H1 (cell line): ENCODE measurements at regions not wholly inside any gene's neighbourhood (a gene's known extent, or its start where the extent isn't known, plus 50 kb on each side); places are given as distances from the start of the nearest gene placed in this dataset.

Source experiments
- CTCF ChIA-PET: fragments of 300-600 bp; sonication (Branson Sonifier 250); formaldehyde crosslinking; loops from one replicate; lab custom pipeline; 2021; ENCODE audit not compliant: partially characterized antibody; lab: Charles Lee
- POLR2A ChIA-PET: fragments of 300-600 bp; sonication (Branson Sonifier 250); formaldehyde crosslinking; loops from one replicate; lab custom pipeline; 2021; ENCODE audit warnings: inconsistent platforms; ENCODE audit not compliant: partially characterized antibody; lab: Charles Lee
- DNase-seq, 2 experiments: peaks; one replicate each; pipeline versions ENCODE4 v3.0.0 to v3.0.0-alpha.2; 2010 to 2022; ENCODE audit warnings: low spot score in 2 of 2, low read depth in 1 of 2, mixed read lengths in 1 of 2
- FAIRE-seq: peaks from 2 replicates; lab custom pipeline; 2011; peaks lifted over from hg19 to GRCh38; lab: Jason Lieb, UNC
- H2AFZ ChIP-seq: 2 replicates; pipeline ENCODE4 v1.8.1; 2012; ENCODE audit warnings: low read length, inconsistent platforms
- H2AK5ac ChIP-seq: 2 replicates; pipeline ENCODE4 v1.6.1; 2013; ENCODE audit warnings: low read depth, low read length
- H2BK120ac ChIP-seq: replicated peaks from 2 replicates; pipeline ENCODE3; 2013; ENCODE audit warnings: low read depth, low read length, inconsistent platforms
- H2BK12ac ChIP-seq: 2 replicates; pipeline ENCODE4 v1.6.1; 2013; ENCODE audit warnings: low read depth, low read length
- H2BK15ac ChIP-seq: 2 replicates; pipeline ENCODE4 v1.6.1; 2013; ENCODE audit warnings: low read length
- H2BK20ac ChIP-seq: 2 replicates; pipeline ENCODE4 v1.6.1; 2013; ENCODE audit warnings: low read length
- H2BK5ac ChIP-seq: 2 replicates; pipeline ENCODE4 v1.6.1; 2013; ENCODE audit warnings: low read depth, low read length
- H3K14ac ChIP-seq: 2 replicates; pipeline ENCODE4 v1.6.1; 2013; ENCODE audit warnings: inconsistent platforms; ENCODE audit not compliant: insufficient read length
- H3K18ac ChIP-seq: 2 replicates; pipeline ENCODE4 v1.6.1; 2013; ENCODE audit warnings: low read length; ENCODE audit errors: extremely low read depth
- H3K23ac ChIP-seq: 2 replicates; pipeline ENCODE4 v1.6.1; 2013; ENCODE audit warnings: inconsistent platforms; ENCODE audit not compliant: insufficient read length
- H3K23me2 ChIP-seq: 2 replicates; pipeline ENCODE4 v1.6.1; 2013; ENCODE audit warnings: low read depth, low read length
- H3K27ac ChIP-seq: 2 replicates; pipeline ENCODE4 v1.6.1; 2011; ENCODE audit warnings: low read depth, low read length, inconsistent platforms
- H3K27me3 ChIP-seq, 4 experiments: replicated peaks in 1 of 4; 1 replicate in 1 of 4; 2 replicates in 3 of 4; pipeline versions ENCODE4 v1.6.1 to v1.8.1; 2011 to 2013; ENCODE audit warnings: low read length in 3 of 4, mild to moderate bottlenecking in 3 of 4, inconsistent platforms in 2 of 4, mixed read lengths in 2 of 4, moderate library complexity in 1 of 4; ENCODE audit not compliant: control insufficient read depth in 3 of 4, insufficient read depth in 3 of 4; ENCODE audit errors: extremely low read depth in 1 of 4
- H3K36me3 ChIP-seq, 4 experiments: 2 replicates each; pipeline versions ENCODE4 v1.6.1 to v1.8.1; 2011 to 2013; ENCODE audit warnings: mild to moderate bottlenecking in 4 of 4, low read length in 3 of 4, moderate library complexity in 2 of 4, control low read depth in 1 of 4, inconsistent platforms in 1 of 4; ENCODE audit not compliant: insufficient read depth in 4 of 4, control insufficient read depth in 2 of 4
- H3K4ac ChIP-seq: replicated peaks from 2 replicates; pipeline ENCODE3; 2013; ENCODE audit warnings: low read length, low read depth, mixed read lengths, inconsistent platforms; ENCODE audit not compliant: insufficient read length
- H3K4me1 ChIP-seq, 4 experiments: replicated peaks in 1 of 4; 1 replicate in 1 of 4; 2 replicates in 3 of 4; pipeline versions ENCODE4 v1.6.1 to v1.8.1; 2011 to 2013; ENCODE audit warnings: low read length in 3 of 4, inconsistent platforms in 2 of 4, mixed read lengths in 1 of 4; ENCODE audit not compliant: insufficient read depth in 4 of 4, control insufficient read depth in 3 of 4
- H3K4me2 ChIP-seq, 2 experiments: 2 replicates each; pipeline versions ENCODE4 v1.6.1 to v1.8.1; 2011 to 2013; ENCODE audit warnings: low read depth in 2 of 2, low read length in 2 of 2, control low read depth in 1 of 2, inconsistent platforms in 1 of 2, mild to moderate bottlenecking in 1 of 2; ENCODE audit not compliant: insufficient read depth in 1 of 2
- H3K4me3 ChIP-seq, 4 experiments: fragments of 200-600, 300-600 bp in 1 of 4; sonication (generic), shearing (Covaris generic), sonication (Bioruptor Twin) in 1 of 4; 2 replicates each; pipeline versions ENCODE4 v1.5.1 to v1.8.1; 2011 to 2016; ENCODE audit warnings: low read length in 4 of 4, low read depth in 3 of 4, control low read depth in 2 of 4, inconsistent platforms in 2 of 4, mild to moderate bottlenecking in 2 of 4, mixed read lengths in 1 of 4, moderate library complexity in 1 of 4; ENCODE audit not compliant: insufficient read depth in 2 of 4; ENCODE audit errors: extremely low read depth in 1 of 4
- H3K56ac ChIP-seq: replicated peaks from 2 replicates; pipeline ENCODE3; 2013; ENCODE audit warnings: low read depth, mild to moderate bottlenecking, mixed read lengths, low read length, inconsistent platforms; ENCODE audit not compliant: insufficient read length
- H3K79me1 ChIP-seq: 2 replicates; pipeline ENCODE4 v1.6.1; 2013; ENCODE audit warnings: low read depth, low read length, control low read depth
- H3K79me2 ChIP-seq, 2 experiments: 2 replicates each; pipeline versions ENCODE4 v1.6.1 to v1.8.1; 2012 to 2013; ENCODE audit warnings: low read length in 2 of 2, mild to moderate bottlenecking in 2 of 2, inconsistent platforms in 1 of 2; ENCODE audit not compliant: insufficient read depth in 2 of 2, control insufficient read depth in 1 of 2
- H3K9ac ChIP-seq, 4 experiments: replicated peaks in 1 of 4; 1 replicate in 1 of 4; 2 replicates in 3 of 4; pipeline versions ENCODE4 v1.6.1 to v1.8.1; 2011 to 2013; ENCODE audit warnings: low read depth in 3 of 4, low read length in 3 of 4, control low read depth in 2 of 4, mild to moderate bottlenecking in 2 of 4, moderate library complexity in 2 of 4, inconsistent platforms in 1 of 4; ENCODE audit errors: extremely low read depth in 1 of 4
- H3K9me3 ChIP-seq, 2 experiments: 2 replicates each; pipeline versions ENCODE4 v1.6.1 to v1.8.1; 2012 to 2013; ENCODE audit warnings: mild to moderate bottlenecking in 2 of 2, moderate library complexity in 2 of 2, control low read depth in 1 of 2, inconsistent platforms in 1 of 2, low read depth in 1 of 2, low read length in 1 of 2, mixed read lengths in 1 of 2; ENCODE audit not compliant: insufficient read depth in 2 of 2
- H4K20me1 ChIP-seq, 2 experiments: replicated peaks in 1 of 2; 2 replicates each; pipeline versions ENCODE3 to v1.8.1; 2011 to 2013; ENCODE audit warnings: inconsistent platforms in 2 of 2, low read length in 2 of 2, mild to moderate bottlenecking in 1 of 2; ENCODE audit not compliant: insufficient read depth in 2 of 2, control insufficient read depth in 1 of 2
- H4K5ac ChIP-seq: 2 replicates; pipeline ENCODE4 v1.6.1; 2013; ENCODE audit warnings: low read length, low read depth, mixed read lengths, inconsistent platforms; ENCODE audit not compliant: insufficient read length
- H4K8ac ChIP-seq: 2 replicates; pipeline ENCODE4 v1.8.0; 2013; ENCODE audit warnings: mild to moderate bottlenecking, moderate library complexity, low read length, inconsistent platforms; ENCODE audit not compliant: insufficient read depth; ENCODE audit errors: extremely low read depth
- H4K91ac ChIP-seq: replicated peaks from 2 replicates; pipeline ENCODE3; 2013; ENCODE audit warnings: low read length, mixed read lengths, inconsistent platforms; ENCODE audit not compliant: insufficient read length
- CTBP2 ChIP-seq: IDR thresholded peaks from 2 replicates; pipeline ENCODE4 v1.7.0; 2011; ENCODE audit warnings: borderline replicate concordance, mild to moderate bottlenecking, moderate library complexity, mixed read lengths, low read length; ENCODE audit not compliant: insufficient read depth, insufficient read length
- JUN ChIP-seq: IDR thresholded peaks from 2 replicates; pipeline ENCODE4 v1.6.1; 2011; ENCODE audit warnings: low read depth, mild to moderate bottlenecking, improper control_type of control experiment, low read length
- whole genome bisulfite sequencing, 2 experiments: shearing (Covaris generic) in 1 of 2; methylation state at CpG; one replicate each; pipeline versions ENCODE4 v1.1.6 to v1.1.7; 2013 to 2015; ENCODE audit warnings: low lambda C conversion rate in 2 of 2, mixed read lengths in 2 of 2, inconsistent platforms in 1 of 2, low coverage in 1 of 2, missing lambda C conversion rate in 1 of 2; ENCODE audit not compliant: insufficient replicate concordance in 2 of 2, insufficient coverage in 1 of 2, insufficient read length in 1 of 2; ENCODE audit errors: extremely low coverage in 1 of 2, missing lambda C conversion rate in 1 of 2; 5-methylcytosine and 5-hydroxymethylcytosine counted together

DNA sequence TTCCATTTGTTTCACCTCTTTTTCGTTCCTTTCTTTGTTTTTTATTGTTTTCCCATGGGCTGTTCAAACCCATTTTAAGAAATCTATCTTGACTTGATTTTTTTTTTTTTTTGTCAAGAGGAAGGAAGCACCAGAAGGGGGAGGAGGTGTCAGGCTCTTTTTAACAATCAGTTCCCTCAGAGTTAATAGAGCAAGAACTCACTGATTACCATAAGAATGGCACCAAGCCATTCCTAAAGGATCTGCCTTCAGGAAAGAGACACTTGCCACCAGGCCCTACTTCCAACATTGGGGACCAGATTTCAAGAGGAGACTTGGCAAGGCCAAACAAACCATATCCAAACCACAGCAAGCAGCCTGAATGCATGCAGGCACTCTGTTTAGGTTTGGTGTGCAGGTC lies 168.0 kb downstream of the OTOR start:
- Histone ChIP-seq H3K9ac (no peak overlapping the region), H4K20me1 (no peaks in the 10 kb centered on the region), H3K4me3 (no peak overlapping the region), H3K23me2 (no peaks in the 10 kb centered on the region), H3K14ac (no peak overlapping the region)
- no peak for TF ChIP-seq JUN
- TF ChIP-seq CTBP2, result no peak
- TF ChIP-seq, all 59 proteins: peak for 0
- Histone ChIP-seq H3K36me3 (no peaks in the 10 kb centered on the region), H2BK12ac (no peak overlapping the region), H3K4ac (no peak overlapping the region), H3K79me1 (no peaks in the 10 kb centered on the region), H4K91ac (no peak overlapping the region), H3K56ac (no peak overlapping the region), H3K4me2 (no peak overlapping the region; a peak in 2 of 4 replicates), H3K4me1 (peaks cover 0 to 7% (median 2%) of the 10 kb centered on the region in 4 experiments; a peak in 3 of 7 replicates), H4K5ac (no peak overlapping the region), H2AK5ac (no peak overlapping the region), H3K23ac (no peak overlapping the region), H2AFZ (peak overlapping the region; percentile 83; the same call in 1 of the 2 replicates), H3K27me3 (no peaks in the 10 kb centered on the region), H3K18ac (no peak overlapping the region), H2BK120ac (no peak overlapping the region), H2BK20ac (no peak overlapping the region), H4K8ac (no peak overlapping the region), H3K9me3 (peaks cover 24% of the 10 kb centered on the region in 2 experiments), H3K79me2 (no peaks in the 10 kb centered on the region), H3K27ac (no peak overlapping the region), H2BK5ac (0 out of 2 replicates have a peak overlapping the region, but pooled peaks have one; percentile 4), H2BK15ac (no peak overlapping the region)
- ChIA-PET POLR2A (no interaction called here), CTCF (no interaction called here)
- FAIRE-seq (peak; percentile 45), DNase-seq (no peak)
- 67% methylated on average over 1 of the region's 1 CpG; no CpG with 5 or more reads in 1 of the 2 experiments for WGBS, 2 experiments
